PC-9 (cell line): ENCODE measurements at regions not wholly inside any gene's neighbourhood (a gene's known extent, or its start where the extent isn't known, plus 50 kb on each side); places are given as distances from the start of the nearest gene placed in this dataset.

ENCODE experiments used
- BruUV-seq: library from RNA; stranded (reverse); fragments of 400-500 nt; replicated peaks from 2 replicates; lab custom pipeline; 2021; lab: Mats Ljungman, UMichigan
- CTCF ChIA-PET: fragments of 300-600 bp; sonication (Branson Sonifier 250); formaldehyde crosslinking; loops from one replicate; lab custom pipeline; 2022; ENCODE audit warnings: antibody characterized with exemption; lab: Charles Lee
- POLR2A ChIA-PET: fragments of 300-600 bp; sonication (Branson Sonifier 250); formaldehyde crosslinking; loops from one replicate; lab custom pipeline; 2022; ENCODE audit warnings: antibody characterized with exemption; ENCODE audit not compliant: unreplicated experiment; lab: Charles Lee
- DNase-seq, 2 experiments: peaks; one replicate each; pipeline versions ENCODE4 v3.0.0 to v3.0.0-alpha.2; 2015 to 2022; ENCODE audit warnings: mixed read lengths in 1 of 2
- H2AFZ ChIP-seq: fragments of 200-600 bp; sonication (generic); 2 replicates; pipeline ENCODE4 v1.8.1; 2017; ENCODE audit warnings: antibody characterized with exemption
- H3F3A ChIP-seq: fragments of 200-600 bp; sonication (generic); 2 replicates; pipeline ENCODE4 v1.8.1; 2017; ENCODE audit warnings: antibody characterized with exemption, mild to moderate bottlenecking, low read depth; ENCODE audit not compliant: insufficient read depth
- H3K27ac ChIP-seq: fragments of 200-600 bp; sonication (generic); 2 replicates; pipeline ENCODE4 v1.6.1; 2016; ENCODE audit warnings: mixed run types
- H3K27me3 ChIP-seq: fragments of 200-600 bp; sonication (generic); 2 replicates; pipeline ENCODE4 v1.6.1; 2016; ENCODE audit warnings: low read depth, mixed run types; ENCODE audit not compliant: insufficient read depth
- H3K36me3 ChIP-seq: fragments of 200-600 bp; sonication (generic); 2 replicates; pipeline ENCODE4 v1.6.1; 2016; ENCODE audit warnings: low read depth, mixed run types
- H3K4me1 ChIP-seq: fragments of 200-600 bp; sonication (generic); replicated peaks from 2 replicates; pipeline ENCODE4 v1.6.1; 2016; ENCODE audit warnings: mixed run types; ENCODE audit not compliant: insufficient read depth
- H3K4me2 ChIP-seq: fragments of 200-600 bp; sonication (generic); 2 replicates; pipeline ENCODE4 v1.6.1; 2017; ENCODE audit warnings: mixed run types
- H3K4me3 ChIP-seq: fragments of 200-600 bp; sonication (generic); 2 replicates; pipeline ENCODE4 v1.6.1; 2016; ENCODE audit warnings: mixed run types
- H3K79me2 ChIP-seq: fragments of 200-600 bp; sonication (generic); 2 replicates; pipeline ENCODE4 v1.6.1; 2017; ENCODE audit warnings: low read depth, mixed run types
- H3K9me2 ChIP-seq: fragments of 200-600 bp; sonication (generic); 2 replicates; pipeline ENCODE4 v1.8.1; 2017; ENCODE audit warnings: mild to moderate bottlenecking; ENCODE audit not compliant: insufficient read depth
- H3K9me3 ChIP-seq: fragments of 200-600 bp; sonication (generic); 2 replicates; pipeline ENCODE4 v1.8.1; 2016; ENCODE audit warnings: low read depth; ENCODE audit not compliant: insufficient read depth
- H4K20me1 ChIP-seq: fragments of 200-600 bp; sonication (generic); 2 replicates; pipeline ENCODE4 v1.8.1; 2017; ENCODE audit not compliant: insufficient read depth
- CTCF ChIP-seq: fragments of 200-600 bp; sonication (generic); conservative IDR thresholded peaks from 2 replicates; pipeline ENCODE4 v1.6.1; 2017; ENCODE audit warnings: mixed run types, antibody characterized with exemption, mild to moderate bottlenecking, moderate library complexity
- EZH2 ChIP-seq: fragments of 200-600 bp; sonication (generic); IDR thresholded peaks from 2 replicates; pipeline ENCODE4 v1.8.0; 2017; ENCODE audit warnings: antibody characterized with exemption, low read depth
- intact Hi-C: fragments of 100-400 bp; cut with micrococcal nuclease; formaldehyde crosslinking; loops from one replicate; pipeline ENCODE4 v1.10.0; 2022; ENCODE audit not compliant: unreplicated experiment

DNA sequence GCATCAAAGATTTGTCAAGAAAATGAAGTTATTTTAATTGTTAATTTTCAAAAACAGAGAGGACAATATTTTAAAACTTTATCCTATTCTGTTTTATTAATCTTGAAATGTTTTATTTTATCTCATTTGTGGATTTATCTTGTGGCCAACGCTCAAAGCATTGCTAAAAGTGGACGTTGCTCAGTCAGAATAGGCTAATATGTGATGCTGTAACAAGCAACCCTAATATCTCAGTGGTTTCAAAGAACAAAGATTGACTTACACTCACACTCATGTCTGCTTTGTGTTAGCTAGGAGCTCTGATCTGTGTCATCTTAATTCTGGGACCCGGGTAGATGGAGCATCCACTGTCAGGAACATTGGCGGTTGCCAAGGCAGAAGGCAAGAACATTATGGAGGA lies 86.0 kb upstream of the PLCL2 start:
- ChIA-PET CTCF (no interaction called here), POLR2A (no interaction called here)
- H3K79me2 ChIP-seq = no peaks in the 10 kb centered on the region
- no peak overlapping the region for H2AFZ ChIP-seq
- no peak overlapping the region for H3K27ac ChIP-seq
- no TSS peak for BruUV-seq
- peaks cover 8% of the 10 kb centered on the region for H3K4me1 ChIP-seq
- H3K36me3 ChIP-seq = no peaks in the 10 kb centered on the region
- H3K4me3 ChIP-seq = no peak overlapping the region
- DNase-seq = no peak
- no peaks in the 10 kb centered on the region for H3K27me3 ChIP-seq
- intact Hi-C loops = no loop called here
- no peak for TF ChIP-seq CTCF
- H4K20me1 ChIP-seq = no peaks in the 10 kb centered on the region
- no peaks in the 10 kb centered on the region for H3K9me2 ChIP-seq
- H3F3A ChIP-seq = no peaks in the 10 kb centered on the region
- H3K4me2 ChIP-seq = no peak overlapping the region
- no peaks in the 10 kb centered on the region for H3K9me3 ChIP-seq

- Histone ChIP-seq H3K4me3 (no peak overlapping the region), H3F3A (no peaks in the 10 kb centered on the region), H2AFZ (no peak overlapping the region), H3K27me3 (no peaks in the 10 kb centered on the region), H3K9me2 (no peaks in the 10 kb centered on the region), H3K4me1 (peaks cover 8% of the 10 kb centered on the region), H3K4me2 (no peak overlapping the region), H3K79me2 (no peaks in the 10 kb centered on the region), H3K36me3 (no peaks in the 10 kb centered on the region), H3K27ac (no peak overlapping the region), H3K9me3 (no peaks in the 10 kb centered on the region), H4K20me1 (no peaks in the 10 kb centered on the region)
- POLR2A ChIA-PET = no interaction called here
- no TSS peak for BruUV-seq
- no peak for DNase-seq
- no peak for TF ChIP-seq EZH2
- TF ChIP-seq CTCF = no peak
- intact Hi-C loops = no loop called here
- CTCF ChIA-PET = no interaction called here
Observed at GRCh38 chr3:16800361-16800760, 84.4 kb upstream of the PLCL2 start.

DNA sequence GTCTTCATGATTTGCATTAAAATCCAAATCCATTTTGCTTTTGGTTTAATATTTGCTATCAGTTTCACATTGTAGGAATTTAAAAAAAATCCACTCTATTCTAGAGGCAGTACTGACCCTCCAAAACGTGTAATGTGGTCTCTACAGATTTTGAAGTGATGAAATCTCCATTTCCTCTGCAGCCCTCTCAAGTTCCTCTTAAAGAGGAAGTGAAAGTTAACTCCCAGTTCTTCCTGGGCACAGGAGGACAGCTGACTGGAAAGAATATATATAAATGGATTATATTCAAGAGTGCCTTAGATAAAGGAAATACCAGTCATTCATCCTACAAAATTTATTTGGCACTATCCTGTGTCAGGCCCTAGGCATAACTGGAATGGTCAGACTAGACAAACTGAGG lies 83.5 kb upstream of the PLCL2 start:
- H3K79me2 ChIP-seq = no peaks in the 10 kb centered on the region
- TF ChIP-seq EZH2 = no peak
- DNase-seq = no peak
- no peak overlapping the region for H3K4me3 ChIP-seq
- no peaks in the 10 kb centered on the region for H3F3A ChIP-seq
- ChIA-PET POLR2A (no interaction called here), CTCF (no interaction called here)
- intact Hi-C loops = no loop called here
- no peaks in the 10 kb centered on the region for H3K36me3 ChIP-seq
- no peaks in the 10 kb centered on the region for H3K27me3 ChIP-seq
- no peaks in the 10 kb centered on the region for H3K9me3 ChIP-seq
- H3K4me1 ChIP-seq = peaks cover 8% of the 10 kb centered on the region
- H2AFZ ChIP-seq = no peak overlapping the region
- BruUV-seq = no TSS peak
- no peaks in the 10 kb centered on the region for H4K20me1 ChIP-seq
- no peak overlapping the region for H3K4me2 ChIP-seq
- no peak overlapping the region for H3K27ac ChIP-seq
- no peaks in the 10 kb centered on the region for H3K9me2 ChIP-seq

DNA sequence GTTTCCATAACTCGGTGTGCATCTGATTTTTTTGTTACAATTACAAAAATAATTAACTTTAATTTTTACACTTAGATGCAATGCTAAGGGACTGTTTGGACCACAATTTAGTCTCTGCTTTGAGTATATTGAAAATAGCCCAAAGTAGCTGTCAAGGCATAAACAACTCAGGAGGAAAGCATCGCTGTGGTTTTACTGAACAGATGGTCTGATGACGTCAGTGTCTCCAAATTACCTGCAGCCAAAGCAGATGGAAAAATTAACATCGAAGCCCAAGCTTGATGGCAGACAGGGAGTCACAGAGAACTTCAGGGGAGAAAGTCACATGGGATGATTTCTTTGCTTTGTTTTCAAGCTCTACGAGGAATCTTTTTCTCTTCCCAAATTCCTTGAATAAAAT lies 83.1 kb upstream of the PLCL2 start:
- no peak for DNase-seq
- intact Hi-C loops = loop anchor here (1.0 kb wide), 1 partner anchor 193 kb away; no protein-coding TSS in a partner anchor
- no TSS peak for BruUV-seq

More for the DNA sequence above, 83.1 kb upstream of the PLCL2 start:
- Histone ChIP-seq H3F3A (no peaks in the 10 kb centered on the region), H2AFZ (peak overlapping the region; percentile 3; the same call in 1 of the 2 replicates), H3K4me2 (no peak overlapping the region), H3K9me3 (no peaks in the 10 kb centered on the region), H3K79me2 (no peaks in the 10 kb centered on the region), H3K27ac (no peak overlapping the region), H3K9me2 (no peaks in the 10 kb centered on the region), H3K4me3 (no peak overlapping the region), H4K20me1 (no peaks in the 10 kb centered on the region), H3K27me3 (no peaks in the 10 kb centered on the region), H3K4me1 (peaks cover 8% of the 10 kb centered on the region), H3K36me3 (no peaks in the 10 kb centered on the region)
- ChIA-PET POLR2A (no interaction called here), CTCF (no interaction called here)
- TF ChIP-seq EZH2 (no peak), CTCF (no peak)
